Neural cell (in vitro differentiated cells): ENCODE measurements at regions not wholly inside any gene's neighbourhood (a gene's known extent, or its start where the extent isn't known, plus 50 kb on each side); places are given as distances from the start of the nearest gene placed in this dataset.

Experiments
- H2AFZ ChIP-seq: fragments of 200-600, 300-800 bp; sonication (generic), shearing (Covaris generic); 2 replicates; pipeline ENCODE4 v1.6.0; 2014; ENCODE audit warnings: low read depth, mild to moderate bottlenecking, antibody characterized with exemption, low read length, moderate library complexity
- H3F3A ChIP-seq: fragments of 200-600 bp; shearing (Covaris generic); 2 replicates; pipeline ENCODE4 v1.6.1; 2016; ENCODE audit warnings: mild to moderate bottlenecking, moderate library complexity, mixed read lengths, antibody characterized with exemption, low read length; ENCODE audit not compliant: insufficient read depth, poor library complexity, severe bottlenecking
- H3K27ac ChIP-seq: fragments of 200-600, 300-800 bp; sonication (generic), shearing (Covaris generic); 2 replicates; pipeline ENCODE4 v1.5.1; 2014; ENCODE audit warnings: mild to moderate bottlenecking, low read length, moderate library complexity
- H3K27me3 ChIP-seq: fragments of 300-800, 200-600 bp; sonication (generic), shearing (Covaris generic); 2 replicates; pipeline ENCODE4 v1.6.0; 2014; ENCODE audit warnings: mild to moderate bottlenecking, low read depth, low read length, moderate library complexity; ENCODE audit not compliant: insufficient read depth
- H3K36me3 ChIP-seq: fragments of 300-800, 200-600 bp; sonication (generic), shearing (Covaris generic); 2 replicates; pipeline ENCODE4 v1.5.1; 2014; ENCODE audit warnings: mild to moderate bottlenecking, antibody characterized with exemption, low read length, moderate library complexity; ENCODE audit not compliant: insufficient read depth
- H3K4me2 ChIP-seq: fragments of 300-800, 200-600 bp; sonication (generic), shearing (Covaris generic); 2 replicates; pipeline ENCODE4 v1.6.0; 2014; ENCODE audit warnings: mild to moderate bottlenecking, low read length
- H3K4me3 ChIP-seq: fragments of 300-800, 200-600 bp; sonication (generic), shearing (Covaris generic); 2 replicates; pipeline ENCODE4 v1.5.1; 2014; ENCODE audit warnings: mild to moderate bottlenecking, low read length, moderate library complexity
- H3K79me2 ChIP-seq: fragments of 200-600 bp; shearing (Covaris generic); replicated peaks from 2 replicates; pipeline ENCODE4 v1.6.0; 2014; ENCODE audit warnings: mild to moderate bottlenecking, low read length, moderate library complexity; ENCODE audit not compliant: insufficient read depth
- H3K9ac ChIP-seq: fragments of 300-800, 200-600 bp; sonication (generic), shearing (Covaris generic); 2 replicates; pipeline ENCODE4 v1.6.1; 2016; ENCODE audit warnings: mild to moderate bottlenecking, low read length, mixed read lengths
- H3K9me2 ChIP-seq: fragments of 200-600 bp; shearing (Covaris generic); 2 replicates; pipeline ENCODE4 v1.6.1; 2016; ENCODE audit warnings: mild to moderate bottlenecking, low read length, mixed read lengths; ENCODE audit not compliant: insufficient read depth
- H3K9me3 ChIP-seq: fragments of 200-600, 300-800 bp; sonication (generic), shearing (Covaris generic); 2 replicates; pipeline ENCODE4 v1.6.1; 2016; ENCODE audit warnings: mild to moderate bottlenecking, mixed run types, low read length, moderate library complexity, mixed read lengths
- H4K20me1 ChIP-seq: fragments of 200-600 bp; shearing (Covaris generic); 2 replicates; pipeline ENCODE4 v1.6.1; 2016; ENCODE audit warnings: mild to moderate bottlenecking, mixed run types; ENCODE audit not compliant: insufficient read depth
- EP300 ChIP-seq: fragments of 450-650 bp; conservative IDR thresholded peaks from 2 replicates; pipeline ENCODE4 v1.6.1; 2014; ENCODE audit warnings: antibody characterized with exemption, mild to moderate bottlenecking, moderate library complexity; ENCODE audit not compliant: poor library complexity, severe bottlenecking
- EZH2 ChIP-seq: fragments of 200-600, 300-800 bp; shearing (Covaris generic), sonication (generic); IDR thresholded peaks from 2 replicates; pipeline ENCODE4 v1.6.1; 2014; ENCODE audit warnings: antibody characterized with exemption, low read length, borderline replicate concordance, mild to moderate bottlenecking; ENCODE audit not compliant: insufficient read depth, poor library complexity, severe bottlenecking
- MXI1 ChIP-seq: fragments of 450-650 bp; conservative IDR thresholded peaks from 2 replicates; pipeline ENCODE4 v1.6.1; 2014; ENCODE audit warnings: antibody characterized with exemption, mild to moderate bottlenecking; ENCODE audit not compliant: poor library complexity, severe bottlenecking
- POLR2AphosphoS5 ChIP-seq: IDR thresholded peaks from 2 replicates; pipeline ENCODE4 v1.6.1; 2012
- RAD21 ChIP-seq: fragments of 450-650 bp; conservative IDR thresholded peaks from 2 replicates; pipeline ENCODE4 v1.6.1; 2014; ENCODE audit warnings: antibody characterized with exemption, mild to moderate bottlenecking, moderate library complexity
- REST ChIP-seq: IDR thresholded peaks from 2 replicates; pipeline ENCODE4 v1.6.1; 2012; ENCODE audit warnings: borderline replicate concordance
- SMC3 ChIP-seq: fragments of 450-650 bp; conservative IDR thresholded peaks from 2 replicates; pipeline ENCODE4 v1.6.1; 2014; ENCODE audit warnings: antibody characterized with exemption, mild to moderate bottlenecking, moderate library complexity; ENCODE audit not compliant: poor library complexity
- TAF1 ChIP-seq: IDR thresholded peaks from 2 replicates; pipeline ENCODE4 v1.6.1; 2012; ENCODE audit warnings: low read depth
- TF ChIP-seq, protein P1 (sequence below): fragments of 450-650 bp; IDR thresholded peaks from 2 replicates; pipeline ENCODE4 v1.5.1; 2014; ENCODE audit warnings: antibody characterized with exemption, mild to moderate bottlenecking, moderate library complexity; ENCODE audit not compliant: poor library complexity, severe bottlenecking

DNA sequence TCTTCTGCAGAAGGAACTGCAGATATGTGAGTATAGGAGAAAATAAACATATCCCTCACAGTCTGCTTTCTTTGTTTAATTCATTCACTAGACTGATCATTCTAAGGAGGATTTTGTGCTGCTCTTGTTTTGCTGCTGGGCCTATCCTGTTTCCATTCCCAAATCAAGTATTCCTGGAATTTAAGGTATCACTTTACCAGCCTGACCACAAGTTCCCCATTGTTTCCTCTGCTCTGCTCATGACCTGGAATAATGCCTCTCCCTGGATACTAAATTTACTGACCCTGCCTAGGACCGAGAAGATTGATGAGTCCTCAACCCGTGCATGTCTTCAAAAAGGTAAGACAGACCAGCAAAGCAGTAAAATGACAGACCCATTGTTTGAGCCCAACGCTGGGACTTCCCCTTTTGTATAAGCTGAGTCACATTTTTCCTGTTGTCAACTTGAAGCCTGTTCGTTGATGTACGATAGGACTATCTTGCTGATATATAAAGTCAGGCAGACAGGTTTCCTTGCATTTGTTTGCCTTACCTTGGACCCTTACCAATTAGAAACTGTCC is 85.5 kb upstream of the TET2 start:
- Histone ChIP-seq H3K79me2 (no peaks in the 10 kb centered on the region), H4K20me1 (no peaks in the 10 kb centered on the region), H3K9me3 (no peaks in the 10 kb centered on the region), H3K9me2 (no peaks in the 10 kb centered on the region), H3K27me3 (no peaks in the 10 kb centered on the region), H2AFZ (peak overlapping the region; percentile 34), H3F3A (no peaks in the 10 kb centered on the region), H3K36me3 (no peaks in the 10 kb centered on the region), H3K27ac (no peak overlapping the region), H3K4me3 (no peak overlapping the region), H3K9ac (no peak overlapping the region), H3K4me2 (no peak overlapping the region)
- no peak for TF ChIP-seq EP300
- TF ChIP-seq POLR2AphosphoS5: no peak
- no peak for TF ChIP-seq REST
- TF ChIP-seq TAF1: no peak
- no peak for TF ChIP-seq EZH2
- TF ChIP-seq RAD21: no peak
- TF ChIP-seq SMC3: no peak
- TF ChIP-seq, protein P1, sequence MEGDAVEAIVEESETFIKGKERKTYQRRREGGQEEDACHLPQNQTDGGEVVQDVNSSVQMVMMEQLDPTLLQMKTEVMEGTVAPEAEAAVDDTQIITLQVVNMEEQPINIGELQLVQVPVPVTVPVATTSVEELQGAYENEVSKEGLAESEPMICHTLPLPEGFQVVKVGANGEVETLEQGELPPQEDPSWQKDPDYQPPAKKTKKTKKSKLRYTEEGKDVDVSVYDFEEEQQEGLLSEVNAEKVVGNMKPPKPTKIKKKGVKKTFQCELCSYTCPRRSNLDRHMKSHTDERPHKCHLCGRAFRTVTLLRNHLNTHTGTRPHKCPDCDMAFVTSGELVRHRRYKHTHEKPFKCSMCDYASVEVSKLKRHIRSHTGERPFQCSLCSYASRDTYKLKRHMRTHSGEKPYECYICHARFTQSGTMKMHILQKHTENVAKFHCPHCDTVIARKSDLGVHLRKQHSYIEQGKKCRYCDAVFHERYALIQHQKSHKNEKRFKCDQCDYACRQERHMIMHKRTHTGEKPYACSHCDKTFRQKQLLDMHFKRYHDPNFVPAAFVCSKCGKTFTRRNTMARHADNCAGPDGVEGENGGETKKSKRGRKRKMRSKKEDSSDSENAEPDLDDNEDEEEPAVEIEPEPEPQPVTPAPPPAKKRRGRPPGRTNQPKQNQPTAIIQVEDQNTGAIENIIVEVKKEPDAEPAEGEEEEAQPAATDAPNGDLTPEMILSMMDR: no peak
- no peak for TF ChIP-seq MXI1

DNA sequence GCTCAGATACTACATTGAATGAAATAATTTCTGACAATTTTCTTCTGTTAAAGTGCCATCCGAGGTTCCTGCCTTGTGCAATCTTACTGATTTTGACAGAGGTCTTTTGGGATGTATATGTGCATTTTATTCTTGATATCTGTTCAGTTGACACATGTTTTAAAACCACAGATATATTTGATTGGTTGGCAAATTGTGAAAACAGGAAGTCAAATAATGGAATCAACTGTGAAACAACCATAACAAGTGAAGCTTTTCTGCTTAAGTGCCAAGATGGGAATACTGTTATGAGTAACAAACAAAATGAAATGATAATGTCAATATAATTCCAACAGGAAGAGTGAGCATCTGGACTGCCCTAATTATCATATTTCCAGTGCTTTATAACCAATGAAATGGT is 84.9 kb upstream of the TET2 start:
- no peaks in the 10 kb centered on the region for H3K27me3 ChIP-seq
- H3K4me3 ChIP-seq: no peak overlapping the region
- no peak overlapping the region for H3K9ac ChIP-seq
- H3F3A ChIP-seq: no peaks in the 10 kb centered on the region
- no peak overlapping the region for H2AFZ ChIP-seq
- H4K20me1 ChIP-seq: no peaks in the 10 kb centered on the region
- no peaks in the 10 kb centered on the region for H3K9me2 ChIP-seq
- no peak overlapping the region for H3K27ac ChIP-seq
- no peak overlapping the region for H3K4me2 ChIP-seq
- no peak for TF ChIP-seq MXI1
- no peak for TF ChIP-seq EP300
- TF ChIP-seq TAF1: no peak
- TF ChIP-seq SMC3: no peak
- TF ChIP-seq REST: no peak
- TF ChIP-seq EZH2: no peak
- TF ChIP-seq POLR2AphosphoS5: no peak
- no peaks in the 10 kb centered on the region for H3K79me2 ChIP-seq
- no peaks in the 10 kb centered on the region for H3K36me3 ChIP-seq
- no peaks in the 10 kb centered on the region for H3K9me3 ChIP-seq
